CD4-positive, alpha-beta T cell treated with Interleukin-6 for 4 hours (primary cell): ENCODE measurements at regions not wholly inside any gene's neighbourhood (a gene's known extent, or its start where the extent isn't known, plus 50 kb on each side); places are given as distances from the start of the nearest gene placed in this dataset.
"Not testable (repeated sequence)": the region's sequence is repeated elsewhere in the genome, so short reads cannot be mapped to it uniquely, and the experiment has no call there.

Source experiments
- DNase-seq: peaks from one replicate; pipeline ENCODE4 v3.0.0-alpha.2; 2020; ENCODE audit warnings: mixed read lengths

- DNase-seq = no peak
Observed at GRCh38 chr2:224106794-224107193, 67.7 kb upstream of the SERPINE2 start.

GRCh38 chr2:224104668-224105386, 65.7 kb upstream of the SERPINE2 start:
- DNase-seq = no peak

- no peak for DNase-seq
Observed at GRCh38 chr2:224103651-224104050, 64.6 kb upstream of the SERPINE2 start.

DNA sequence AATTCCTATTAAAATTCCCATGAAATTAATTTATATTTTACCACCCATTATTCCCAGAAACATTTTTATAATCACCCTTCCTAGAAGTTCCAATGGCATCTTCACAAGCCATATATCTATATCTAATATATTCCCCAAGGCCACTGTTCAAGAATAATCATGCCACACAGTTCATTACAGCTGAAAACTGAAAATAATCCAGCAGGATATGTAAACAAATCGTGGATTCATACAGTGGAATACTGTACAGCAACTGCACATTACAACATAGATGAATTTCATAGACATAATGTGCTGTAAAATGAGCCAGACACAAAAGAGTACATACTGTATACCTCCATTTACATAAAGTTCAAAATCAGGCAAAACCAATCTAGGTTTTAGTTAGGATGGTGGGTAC, 63.9 kb upstream of the SERPINE2 start:
- no peak for DNase-seq

GRCh38 chr2:224101820-224102630, 62.9 kb upstream of the SERPINE2 start:
- DNase-seq = no peak

DNA sequence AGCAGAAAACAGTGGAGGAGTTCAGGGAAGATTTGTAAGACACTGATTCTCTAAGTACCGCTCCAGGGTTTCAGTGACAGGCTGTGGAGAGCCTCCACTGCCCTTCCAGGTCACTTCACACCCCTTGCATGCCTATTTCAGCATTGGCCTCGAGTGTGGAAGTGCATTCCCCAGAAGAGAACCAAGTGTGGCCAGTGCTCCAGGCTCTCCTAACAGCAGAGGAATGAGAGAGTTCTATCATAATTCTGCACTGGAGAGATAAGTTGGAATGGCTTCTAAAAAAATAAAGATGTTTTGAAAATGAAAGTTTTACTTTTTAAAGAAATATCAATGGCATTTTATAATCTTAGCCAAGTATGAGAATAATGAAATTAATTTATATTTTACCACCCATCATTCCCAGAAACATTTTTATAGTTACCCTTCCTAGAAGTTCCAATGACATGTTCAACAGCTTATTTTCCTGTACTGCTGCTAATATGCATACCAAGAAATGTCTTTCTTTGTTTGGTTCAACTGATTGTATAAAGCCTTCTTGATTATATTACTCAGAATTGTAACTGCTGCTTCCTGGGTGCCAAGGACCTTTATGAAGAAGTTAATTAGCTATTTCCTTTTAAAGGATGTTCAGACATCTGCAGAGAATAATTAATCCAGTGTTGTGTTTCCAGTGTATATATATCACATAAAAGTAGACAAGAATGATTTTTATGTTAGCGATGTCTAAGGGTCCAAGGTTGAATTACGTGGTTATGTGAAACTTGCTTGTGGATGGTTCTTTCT, 61.0 kb upstream of the SERPINE2 start:
- DNase-seq = no peak

GRCh38 chr2:224098481-224099230, 59.6 kb upstream of the SERPINE2 start:
- DNase-seq = no peak

GRCh38 chr2:224094413-224094812, 55.3 kb upstream of the SERPINE2 start:
- DNase-seq = no peak

- DNase-seq = not testable (repeated sequence)
Observed at GRCh38 chr2:224091671-224092070, 52.6 kb upstream of the SERPINE2 start.

DNA sequence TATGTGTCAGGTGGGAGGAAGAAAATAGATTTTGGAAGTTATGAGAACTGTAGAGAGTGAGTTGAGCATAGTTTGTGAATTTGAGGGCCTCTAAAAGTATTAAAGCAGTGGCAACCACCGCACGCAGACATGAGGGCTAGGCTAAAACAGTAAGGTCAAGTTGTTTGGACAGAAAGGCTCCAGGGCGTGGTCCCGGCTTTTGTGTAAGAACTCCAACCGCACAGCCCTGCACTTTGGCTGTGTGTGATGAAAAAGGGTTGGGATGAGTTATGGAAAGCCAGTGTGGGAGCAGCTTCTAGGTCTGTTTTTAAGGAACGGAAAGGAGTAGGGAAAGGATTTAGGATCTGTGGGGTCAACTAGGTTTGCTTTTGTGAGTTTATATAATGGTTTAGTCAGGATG, 50.5 kb upstream of the SERPINE2 start:
- not testable (repeated sequence) for DNase-seq
